ENCODE measurements at regions not wholly inside any gene's neighbourhood (a gene's known extent, or its start where the extent isn't known, plus 50 kb on each side); places are given as distances from the start of the nearest gene placed in this dataset.

DNA sequence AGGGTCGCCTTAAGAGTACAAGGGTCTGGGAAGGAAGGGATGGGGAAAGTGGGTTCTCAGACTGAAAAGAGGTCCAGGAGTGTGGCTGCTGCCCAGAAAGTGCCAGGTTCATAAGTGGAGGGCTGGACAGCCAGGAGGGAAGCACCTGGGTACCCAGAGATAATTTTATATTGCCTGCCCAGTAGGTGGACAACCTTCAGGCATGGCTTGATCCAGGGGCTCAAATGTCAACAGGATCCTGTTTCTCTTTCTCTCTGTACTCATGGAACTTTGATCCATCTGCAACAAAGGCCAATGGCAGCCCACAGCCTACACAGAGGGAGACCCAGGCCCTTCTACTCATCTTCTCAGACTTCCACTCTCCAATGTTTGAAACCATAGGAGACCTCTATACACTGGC is 80.5 kb upstream of the GRK3 start:
- TF ChIP-seq, protein P1, sequence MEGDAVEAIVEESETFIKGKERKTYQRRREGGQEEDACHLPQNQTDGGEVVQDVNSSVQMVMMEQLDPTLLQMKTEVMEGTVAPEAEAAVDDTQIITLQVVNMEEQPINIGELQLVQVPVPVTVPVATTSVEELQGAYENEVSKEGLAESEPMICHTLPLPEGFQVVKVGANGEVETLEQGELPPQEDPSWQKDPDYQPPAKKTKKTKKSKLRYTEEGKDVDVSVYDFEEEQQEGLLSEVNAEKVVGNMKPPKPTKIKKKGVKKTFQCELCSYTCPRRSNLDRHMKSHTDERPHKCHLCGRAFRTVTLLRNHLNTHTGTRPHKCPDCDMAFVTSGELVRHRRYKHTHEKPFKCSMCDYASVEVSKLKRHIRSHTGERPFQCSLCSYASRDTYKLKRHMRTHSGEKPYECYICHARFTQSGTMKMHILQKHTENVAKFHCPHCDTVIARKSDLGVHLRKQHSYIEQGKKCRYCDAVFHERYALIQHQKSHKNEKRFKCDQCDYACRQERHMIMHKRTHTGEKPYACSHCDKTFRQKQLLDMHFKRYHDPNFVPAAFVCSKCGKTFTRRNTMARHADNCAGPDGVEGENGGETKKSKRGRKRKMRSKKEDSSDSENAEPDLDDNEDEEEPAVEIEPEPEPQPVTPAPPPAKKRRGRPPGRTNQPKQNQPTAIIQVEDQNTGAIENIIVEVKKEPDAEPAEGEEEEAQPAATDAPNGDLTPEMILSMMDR (IDR thresholded peaks at IDR 0.05; ENCODE audit: insufficient read depth, low read length, severe bottlenecking): no peak
- Histone ChIP-seq H3K36me3 (ENCODE audit: control insufficient read depth, insufficient read depth, low read length) (peaks cover 6% of the 10 kb centered on the region), H3K4me3 (ENCODE audit: low read depth, low read length) (no peak overlapping the region), H3K27me3 (ENCODE audit: control insufficient read depth, insufficient read depth, low read length) (no peaks in the 10 kb centered on the region)
- DNase-seq (ENCODE audit: low read depth) (no peak), FAIRE-seq (no peak)

DNA sequence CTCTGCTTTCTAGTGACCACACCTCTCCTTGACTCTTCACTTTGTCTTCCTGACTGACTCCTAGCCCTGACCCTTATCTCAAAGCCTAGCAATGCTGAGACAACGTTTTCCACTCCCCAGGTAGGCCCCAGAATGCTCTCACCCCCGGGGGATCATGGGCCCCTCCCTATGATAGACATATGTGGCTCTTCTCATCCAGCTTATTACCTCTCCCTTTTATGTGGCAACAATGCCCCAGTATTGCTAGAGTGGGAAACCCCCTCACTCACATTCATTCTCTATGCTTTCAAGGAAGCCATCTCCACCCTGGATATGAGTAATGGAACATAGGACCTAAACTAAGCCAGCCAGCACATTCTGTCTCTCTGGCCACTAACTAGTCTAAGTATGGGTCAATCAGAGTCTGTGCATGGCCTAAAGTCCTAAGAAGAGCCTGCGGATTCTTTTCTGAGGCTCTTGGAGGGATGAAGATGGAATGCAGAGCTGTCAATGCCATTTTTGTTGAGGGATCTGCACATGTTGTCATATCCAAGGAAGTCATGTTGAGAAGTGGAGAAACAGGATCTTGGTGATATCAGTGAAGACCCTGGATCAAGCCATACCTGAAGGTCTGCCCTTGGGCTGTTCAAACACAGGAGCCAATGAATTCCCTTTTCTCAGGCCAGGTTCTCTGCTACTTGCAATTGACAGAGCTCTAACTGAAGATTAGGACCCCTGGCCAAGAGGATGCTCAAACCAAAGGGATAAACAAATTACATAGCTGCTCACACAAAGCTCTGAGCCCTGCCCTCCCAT is 79.8 kb upstream of the GRK3 start:
- no peaks in the 10 kb centered on the region for H3K27me3 ChIP-seq (ENCODE audit: control insufficient read depth, insufficient read depth, low read length)

DNA sequence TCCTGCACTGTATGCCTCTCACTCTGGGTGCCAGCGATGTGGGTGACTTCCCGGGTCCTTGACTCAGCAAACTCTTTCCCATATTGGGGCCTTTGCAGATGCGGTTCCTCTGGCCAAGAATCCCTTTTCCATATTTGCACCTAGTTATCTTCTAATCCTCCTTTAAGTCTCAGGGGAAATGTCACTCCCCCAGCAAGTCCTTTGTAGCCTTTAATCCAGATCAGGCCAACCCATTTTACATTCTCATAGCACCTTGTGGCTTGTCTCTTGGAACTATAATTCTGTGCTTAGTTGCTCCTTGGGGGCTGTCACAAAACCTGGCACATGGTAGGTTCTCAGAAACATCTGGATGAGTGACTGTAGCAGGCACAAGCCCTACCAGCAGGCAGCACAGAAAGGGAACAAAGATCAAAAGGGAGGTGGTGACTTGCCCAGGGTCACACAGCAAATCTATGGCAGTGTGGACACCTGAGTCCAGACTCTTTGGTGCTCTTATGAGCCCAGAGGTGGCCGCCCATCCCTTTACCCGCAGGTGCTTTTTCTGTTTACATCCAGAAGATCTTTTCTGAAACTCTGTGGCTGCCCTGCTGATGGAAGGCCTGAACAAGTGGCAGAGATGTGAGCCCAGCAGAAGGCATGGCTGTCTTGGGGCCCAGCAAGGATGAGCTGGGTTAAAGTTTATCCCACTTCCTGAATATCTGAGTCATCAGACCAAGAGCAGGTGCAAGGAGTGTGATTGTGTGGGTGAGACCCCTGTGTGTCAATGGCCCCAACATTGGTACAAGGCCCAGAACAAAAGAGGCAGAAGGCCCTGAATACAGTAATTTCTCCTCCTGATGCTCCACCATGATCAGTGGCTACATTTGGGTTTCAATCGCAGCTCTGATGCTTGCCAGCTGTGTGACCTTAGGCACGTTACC is 78.6 kb upstream of the GRK3 start:
- no peak for FAIRE-seq
- DNase-seq (ENCODE audit: low read depth): no peak
- TF ChIP-seq, protein P1 (IDR thresholded peaks at IDR 0.05; ENCODE audit: insufficient read depth, low read length, severe bottlenecking): no peak

More for the DNA sequence above, 79.8 kb upstream of the GRK3 start:
- DNase-seq (ENCODE audit: low read depth) (no peak), FAIRE-seq (peak; percentile 93)
- TF ChIP-seq, protein P1 (IDR thresholded peaks at IDR 0.05; ENCODE audit: insufficient read depth, low read length, severe bottlenecking): no peak
- Histone ChIP-seq H3K36me3 (ENCODE audit: control insufficient read depth, insufficient read depth, low read length) (peaks cover 6% of the 10 kb centered on the region), H3K4me3 (ENCODE audit: low read depth, low read length) (no peak overlapping the region)

DNA sequence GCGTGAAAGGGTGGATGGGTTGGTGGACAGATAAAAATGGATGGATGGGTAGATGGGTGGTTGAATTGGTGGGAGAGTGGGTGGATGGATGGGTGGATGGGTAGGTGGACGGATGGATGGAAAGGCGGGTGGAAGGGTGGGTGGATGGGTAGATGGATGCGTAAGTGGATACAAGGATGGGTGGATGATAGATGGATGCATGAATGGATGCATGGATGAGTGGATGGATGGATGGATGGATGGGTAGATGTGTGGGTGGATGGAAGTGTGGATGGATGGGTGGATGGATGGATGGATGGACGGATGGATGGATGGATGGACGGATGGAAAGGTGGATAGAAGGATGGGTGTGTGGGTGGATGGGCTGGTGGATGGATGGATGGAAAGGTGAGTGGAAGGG is 77.0 kb upstream of the GRK3 start:
- TF ChIP-seq, protein P1 (IDR thresholded peaks at IDR 0.05; ENCODE audit: insufficient read depth, low read length, severe bottlenecking): no peak
- H3K27me3 ChIP-seq (ENCODE audit: control insufficient read depth, insufficient read depth, low read length): no peaks in the 10 kb centered on the region
- H3K36me3 ChIP-seq (ENCODE audit: control insufficient read depth, insufficient read depth, low read length): peaks cover 6% of the 10 kb centered on the region
- DNase-seq (ENCODE audit: low read depth) (no peak), FAIRE-seq (no peak)
- H3K4me3 ChIP-seq (ENCODE audit: low read depth, low read length): no peak overlapping the region

More for the DNA sequence above, 78.6 kb upstream of the GRK3 start:
- peaks cover 6% of the 10 kb centered on the region for H3K36me3 ChIP-seq (ENCODE audit: control insufficient read depth, insufficient read depth, low read length)
- H3K4me3 ChIP-seq (ENCODE audit: low read depth, low read length): no peak overlapping the region
- no peaks in the 10 kb centered on the region for H3K27me3 ChIP-seq (ENCODE audit: control insufficient read depth, insufficient read depth, low read length)

GRCh38 chr22:25488244-25489020 is 76.0 kb upstream of the GRK3 start:
- Histone ChIP-seq H3K4me3 (ENCODE audit: low read depth, low read length) (no peak overlapping the region), H3K36me3 (ENCODE audit: control insufficient read depth, insufficient read depth, low read length) (peaks cover 6% of the 10 kb centered on the region), H3K27me3 (ENCODE audit: control insufficient read depth, insufficient read depth, low read length) (no peaks in the 10 kb centered on the region)
- peak; percentile 75 for DNase-seq (ENCODE audit: low read depth)
- TF ChIP-seq, protein P1 (IDR thresholded peaks at IDR 0.05; ENCODE audit: insufficient read depth, low read length, severe bottlenecking): no peak
- FAIRE-seq: peak; percentile 32
